ENCODE measurements at regions not wholly inside any gene's neighbourhood (a gene's known extent, or its start where the extent isn't known, plus 50 kb on each side); places are given as distances from the start of the nearest gene placed in this dataset.
"Not testable (repeated sequence)": the region's sequence is repeated elsewhere in the genome, so short reads cannot be mapped to it uniquely, and the experiment has no call there.

DNA sequence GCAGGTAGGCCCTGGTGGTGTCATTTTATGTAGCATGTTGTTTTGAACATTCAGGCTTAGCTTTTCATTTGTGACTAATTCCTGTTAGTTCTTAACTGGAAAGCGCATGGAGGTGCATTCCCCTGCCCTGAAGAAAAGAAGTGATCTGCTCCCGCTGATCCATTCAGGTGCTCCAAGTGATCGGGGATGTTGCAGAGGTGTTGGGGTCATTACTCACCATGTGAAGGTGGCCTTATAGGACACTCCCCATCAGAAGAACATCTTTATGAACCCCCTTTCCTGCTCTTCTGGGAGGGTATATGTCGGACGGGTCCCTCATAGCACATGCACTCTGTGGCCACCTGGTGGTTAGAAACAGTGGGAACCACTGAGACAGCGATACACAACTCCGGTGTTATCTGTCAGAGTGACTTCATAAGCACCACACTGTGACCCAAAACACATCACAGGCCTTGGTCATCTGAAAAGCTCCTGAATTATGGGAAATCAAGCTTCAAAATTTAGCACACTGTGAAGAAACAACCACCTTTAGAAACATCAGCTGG lies 172.5 kb upstream of the NOTCH2NLA start:
- not testable (repeated sequence) for DNase-seq

DNA sequence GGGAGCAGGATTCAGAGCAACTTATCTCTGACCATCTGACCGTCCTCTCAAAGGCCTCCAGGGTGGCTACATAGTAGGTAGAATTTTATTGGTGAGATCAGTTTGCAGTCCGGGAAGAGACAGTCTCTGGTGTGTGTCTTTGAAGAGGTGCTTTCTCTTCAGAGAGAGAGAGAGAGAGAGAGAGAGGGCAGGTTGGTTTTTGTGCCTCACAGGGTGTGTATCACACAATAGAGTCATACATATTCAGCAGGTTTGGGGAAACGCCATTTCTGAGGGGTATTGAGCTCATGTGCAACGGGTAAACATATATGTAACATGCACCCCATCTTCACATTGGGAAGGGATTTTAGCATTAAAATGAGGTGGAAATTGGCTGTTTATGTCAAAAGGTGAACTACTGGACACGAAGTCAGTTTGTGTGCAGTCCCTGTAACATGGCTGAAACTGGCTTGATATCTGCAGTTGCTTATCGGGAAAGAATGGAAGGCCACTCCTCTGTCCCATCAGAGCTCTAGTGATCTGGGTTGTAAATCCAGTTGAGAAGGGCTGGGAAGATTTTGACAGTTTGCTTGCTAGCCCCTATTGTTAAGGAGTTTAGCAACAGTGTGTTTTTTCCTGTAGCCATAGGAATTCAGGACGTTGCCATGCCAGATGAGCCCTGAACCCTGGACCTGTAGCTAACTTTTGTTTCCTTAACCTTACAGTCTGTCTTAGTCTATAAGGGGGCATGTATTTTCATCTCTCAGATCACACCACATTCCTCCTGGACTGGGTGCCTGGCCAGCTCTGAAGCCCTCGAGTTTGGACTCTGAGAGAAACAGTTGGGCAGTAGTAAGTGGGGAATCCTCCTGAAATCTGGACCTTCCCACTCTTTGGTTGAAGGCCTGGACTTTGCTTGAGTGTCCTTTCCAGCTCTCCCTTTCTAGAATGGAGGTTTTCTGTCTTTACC lies 171.6 kb upstream of the NOTCH2NLA start:
- not testable (repeated sequence) for DNase-seq

DNA sequence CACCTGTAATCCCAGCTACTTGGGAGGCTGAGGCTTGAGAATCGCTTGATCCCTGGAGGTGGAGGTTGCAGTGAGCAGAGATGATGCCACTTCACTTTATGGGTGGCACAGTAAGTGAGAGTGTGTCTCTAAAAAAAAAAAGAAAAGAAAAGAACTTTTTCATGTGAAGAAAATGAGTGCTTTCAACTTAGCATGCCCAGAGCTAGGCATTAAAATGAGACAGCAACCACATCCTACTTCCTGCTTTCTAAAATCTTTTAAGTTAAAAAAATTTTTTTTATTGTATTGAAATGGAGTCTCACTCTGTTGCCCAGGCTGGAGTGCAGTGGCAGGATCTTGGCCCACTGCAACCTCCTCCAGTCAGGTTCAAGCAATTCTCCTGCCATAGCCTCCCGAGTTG lies 170.4 kb upstream of the NOTCH2NLA start:
- DNase-seq, result not testable (repeated sequence)

DNA sequence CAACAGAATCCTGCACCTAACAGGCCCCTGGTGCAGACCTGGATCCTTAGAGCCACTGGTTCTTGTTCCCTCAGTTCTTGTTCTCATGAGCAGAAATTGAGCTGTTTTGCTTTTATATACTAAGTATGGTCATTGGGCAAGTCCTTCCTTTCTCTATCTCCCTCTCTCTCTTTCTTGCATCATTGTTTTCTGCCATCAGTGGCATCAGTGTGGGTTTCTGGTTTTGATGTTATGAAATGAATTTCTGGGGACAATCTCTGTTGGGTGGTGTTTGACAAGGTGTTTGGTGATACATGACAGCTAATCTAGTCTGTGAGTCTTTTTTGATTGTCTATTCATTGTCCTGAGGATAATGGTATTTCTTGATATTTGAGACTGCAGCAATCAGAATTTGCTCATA lies 168.0 kb upstream of the NOTCH2NLA start:
- not testable (repeated sequence) for DNase-seq

DNA sequence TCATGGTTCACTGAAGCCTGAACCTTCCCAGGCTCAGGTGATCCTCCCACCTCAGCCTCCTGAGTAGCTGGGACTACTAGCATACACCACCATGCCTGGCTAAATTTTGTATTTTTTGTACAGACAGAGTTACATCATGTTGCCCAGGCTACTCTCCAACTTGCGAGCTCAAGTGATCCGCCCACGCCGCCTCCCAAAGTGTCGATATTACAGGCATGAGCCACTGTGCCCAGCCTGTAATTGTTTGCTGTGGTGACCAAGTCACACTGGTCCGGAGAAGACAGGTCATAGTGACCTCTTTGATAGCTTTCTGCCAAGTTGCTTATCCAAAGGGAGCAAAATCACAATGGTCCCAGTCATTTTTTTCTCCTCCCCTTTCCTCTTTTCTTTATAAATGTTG lies 167.4 kb upstream of the NOTCH2NLA start:
- not testable (repeated sequence) for DNase-seq

DNA sequence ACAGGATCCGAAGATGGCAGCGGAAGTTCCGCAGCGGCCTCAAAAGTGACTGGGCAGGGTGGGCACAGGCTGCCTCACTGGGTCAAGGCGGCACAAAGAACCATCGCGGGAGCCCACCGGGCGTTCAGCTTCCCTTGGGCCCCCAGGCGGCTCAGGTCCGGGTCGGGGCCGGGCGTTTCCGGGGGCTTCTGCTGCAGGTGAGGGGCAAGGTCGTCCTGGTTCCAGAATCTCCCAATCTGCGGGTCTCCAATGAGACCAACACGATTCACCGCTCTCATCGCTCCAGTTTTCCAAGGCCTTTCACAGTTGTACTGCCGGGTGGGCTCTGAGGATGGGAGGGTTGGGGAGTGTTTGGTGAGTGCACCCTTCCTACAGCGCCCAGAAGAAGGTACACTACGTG lies 165.0 kb upstream of the NOTCH2NLA start:
- DNase-seq, result not testable (repeated sequence)

DNA sequence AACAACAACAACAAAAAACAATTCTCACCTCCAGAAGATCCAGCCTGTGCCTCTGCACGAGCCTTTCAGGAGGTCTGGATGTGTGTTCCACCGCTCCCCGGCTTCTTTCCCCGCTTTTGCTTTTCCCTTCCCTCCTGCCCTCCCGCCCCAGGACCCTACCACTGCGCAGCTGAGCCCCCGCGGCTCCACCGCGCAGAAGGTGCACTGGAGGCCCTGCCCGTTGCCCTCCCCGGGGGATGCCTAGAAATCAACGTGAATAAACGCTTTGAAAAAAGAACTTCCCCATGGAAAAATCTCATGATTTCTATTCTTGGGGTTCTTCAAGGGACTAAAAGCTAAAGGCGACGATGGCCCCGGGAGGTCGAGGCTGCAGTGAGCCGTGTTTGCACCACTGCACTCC lies 164.3 kb upstream of the NOTCH2NLA start:
- not testable (repeated sequence) for DNase-seq

DNA sequence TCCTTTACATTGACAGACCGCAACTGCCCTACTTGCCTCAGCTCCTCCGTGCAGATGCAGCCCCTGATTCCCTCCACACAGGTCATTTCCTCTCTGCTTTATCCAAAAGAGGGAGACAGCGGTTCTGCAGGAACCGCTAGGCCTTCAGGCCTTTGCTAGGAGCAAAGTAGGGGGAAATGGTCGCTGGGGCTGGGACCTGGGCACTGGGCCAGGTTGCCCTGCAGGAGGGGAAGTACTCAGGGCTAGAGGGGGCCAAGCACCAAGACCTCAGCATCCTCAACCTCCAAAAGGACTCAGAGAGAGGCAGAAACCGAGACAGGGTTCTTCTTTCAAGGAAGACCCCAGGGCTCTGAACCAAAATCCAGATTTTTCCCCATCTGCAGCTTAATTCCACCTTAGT lies 160.4 kb upstream of the NOTCH2NLA start:
- DNase-seq, result not testable (repeated sequence)

DNA sequence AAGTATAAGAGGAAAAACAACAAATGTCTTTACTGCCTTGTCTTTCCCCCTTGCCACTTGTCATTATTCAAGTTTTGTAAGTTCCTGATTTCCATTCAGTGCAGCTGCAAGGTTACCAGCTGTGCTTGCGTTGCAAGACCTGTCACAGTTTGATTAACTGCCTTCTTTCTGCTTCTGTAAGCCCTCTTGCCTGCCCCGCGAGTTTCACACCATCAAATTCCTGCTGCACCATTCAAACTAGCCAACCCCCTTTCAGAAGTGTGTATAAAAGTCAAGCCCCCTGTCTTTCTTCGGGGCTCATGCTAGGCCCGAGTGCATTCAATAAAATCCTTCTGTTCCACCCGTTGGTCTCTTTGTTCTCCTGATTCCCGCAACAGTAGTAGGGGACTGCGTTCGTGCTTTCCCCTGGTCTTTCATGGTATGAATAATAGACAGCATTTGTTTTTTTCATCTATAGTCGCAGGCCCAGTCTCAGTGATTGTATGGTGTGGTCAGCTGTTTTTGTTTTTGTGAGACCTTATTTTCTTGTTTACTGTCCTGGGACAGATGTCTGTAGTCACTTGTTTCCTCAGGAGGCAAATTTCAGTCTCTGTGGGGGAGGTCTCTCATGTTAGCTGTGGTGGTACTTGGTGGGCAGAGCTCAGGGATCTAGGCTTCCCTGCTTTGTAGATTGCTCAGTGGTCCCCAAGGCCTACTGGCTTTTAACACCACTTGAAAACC lies 159.1 kb upstream of the NOTCH2NLA start:
- DNase-seq, result peak; percentile 32 to 51

DNA sequence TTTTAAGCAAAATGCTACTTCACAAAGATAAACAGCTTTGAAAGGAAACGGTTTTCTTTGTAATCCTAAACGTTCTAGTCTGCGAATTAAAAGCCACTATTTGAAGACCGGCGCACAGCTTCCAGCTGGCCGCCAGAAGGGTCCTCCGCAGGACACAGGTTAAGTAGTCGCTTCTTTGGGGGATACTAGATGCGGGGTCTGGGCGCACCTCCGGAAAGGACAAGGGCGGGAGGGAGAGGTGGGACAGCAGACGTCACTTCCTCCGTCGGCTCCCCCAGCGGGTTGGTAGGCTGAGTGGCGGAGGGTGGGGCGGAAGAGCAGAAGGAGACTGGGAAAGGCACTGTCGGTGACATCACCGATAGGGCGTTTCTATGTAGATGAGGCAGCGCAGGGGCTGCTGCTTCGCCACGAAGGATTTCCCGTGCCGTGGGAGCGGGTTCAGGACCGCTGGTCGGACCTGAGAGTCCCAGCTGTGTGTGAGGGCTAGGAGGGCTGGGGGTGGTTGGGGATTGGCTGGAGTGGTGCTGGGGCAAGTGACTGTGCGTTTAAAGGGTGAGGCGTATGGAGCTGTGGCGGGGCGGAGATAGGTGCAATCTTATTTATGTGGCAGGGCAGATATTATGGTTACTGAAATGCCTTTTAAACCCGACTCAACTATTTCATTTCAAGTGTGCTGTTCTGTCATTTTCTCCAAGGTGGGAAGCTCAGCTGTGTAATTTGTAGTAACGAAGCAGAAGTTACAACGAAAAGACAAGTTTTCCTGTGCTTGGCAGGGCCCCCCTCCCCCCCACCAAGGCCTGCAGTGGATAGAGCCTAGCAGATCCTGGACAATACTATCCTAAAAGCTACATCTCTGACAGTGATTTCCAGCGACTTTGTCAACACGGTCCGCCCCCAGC lies 158.3 kb upstream of the NOTCH2NLA start:
- DNase-seq, result peak; percentile 69 to 86

DNA sequence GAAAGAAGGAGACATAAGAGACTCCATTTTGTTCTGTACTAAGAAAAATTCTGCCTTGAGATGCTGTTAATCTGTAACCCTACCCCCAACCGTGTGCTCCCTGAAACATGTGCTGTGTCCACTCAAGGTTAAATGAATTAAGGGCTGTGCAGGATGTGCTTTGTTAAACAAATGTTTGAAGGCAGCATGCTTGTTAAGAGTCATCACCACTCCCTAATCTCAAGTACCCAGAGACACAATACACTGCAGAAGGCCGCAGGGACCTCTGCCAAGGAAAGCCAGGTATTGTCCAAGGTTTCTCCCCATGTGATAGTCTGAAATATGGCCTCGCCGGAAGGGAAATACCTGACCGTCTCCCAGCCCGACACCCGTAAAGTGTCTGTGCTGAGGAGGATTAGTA lies 152.4 kb upstream of the NOTCH2NLA start:
- not testable (repeated sequence) for DNase-seq

DNA sequence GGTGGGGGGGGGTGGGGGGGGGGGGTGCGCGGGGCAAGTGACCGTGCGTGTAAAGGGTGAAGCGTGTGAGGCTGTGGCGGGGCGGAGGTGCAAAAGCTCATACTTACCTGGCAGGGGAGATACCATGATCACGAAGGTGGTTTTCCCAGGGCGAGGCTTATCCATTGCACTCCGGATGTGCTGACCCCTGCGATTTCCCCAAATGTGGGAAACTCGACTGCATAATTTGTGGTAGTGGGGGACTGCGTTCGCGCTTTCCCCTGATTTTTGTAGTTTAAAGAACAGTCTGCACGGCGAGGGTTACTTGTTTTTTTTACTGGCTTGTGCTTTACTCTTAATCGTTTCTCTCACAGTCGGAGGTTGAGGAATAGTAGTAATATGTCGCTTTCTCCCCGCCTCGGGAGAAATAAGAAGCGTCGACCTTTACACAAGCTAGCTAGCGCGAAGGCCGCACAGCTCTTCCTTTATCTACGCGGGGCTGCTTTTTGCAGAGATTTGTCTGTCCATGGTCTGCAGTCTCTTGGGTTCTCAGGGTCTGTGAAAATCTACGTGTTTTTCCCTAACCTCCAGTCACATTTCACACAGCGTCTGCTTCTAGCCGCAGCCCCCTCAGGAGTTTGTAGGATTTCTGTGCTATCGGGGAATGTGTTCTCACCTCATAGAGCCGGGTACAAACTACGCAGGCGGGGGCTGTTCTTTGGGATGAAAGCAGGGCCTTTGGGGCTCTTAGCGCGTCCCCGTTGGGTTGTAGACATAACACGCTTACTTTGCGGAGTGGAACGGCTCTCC lies 148.1 kb upstream of the NOTCH2NLA start:
- peak; percentile 71 to 83 for DNase-seq

DNA sequence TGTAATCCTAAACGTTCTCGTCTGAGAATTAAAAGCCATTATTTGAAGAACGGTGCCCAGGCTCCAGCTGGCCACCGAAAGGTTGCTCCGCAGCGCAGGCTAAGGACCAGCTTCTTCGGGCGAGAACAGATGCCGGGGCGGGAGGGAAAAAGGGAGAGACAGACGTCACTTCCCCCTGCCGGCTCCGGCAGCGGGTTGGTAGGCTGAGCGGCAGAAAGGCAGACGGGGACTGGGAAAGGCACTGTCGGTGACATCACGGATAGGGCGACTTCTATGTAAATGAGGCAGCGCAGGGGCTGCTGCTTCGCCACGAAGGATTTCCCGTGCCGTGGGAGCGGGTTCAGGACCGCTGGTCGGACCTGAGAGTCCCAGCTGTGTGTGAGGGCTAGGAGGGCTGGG lies 147.5 kb upstream of the NOTCH2NLA start:
- DNase-seq, result peak; percentile 76 to 80

DNA sequence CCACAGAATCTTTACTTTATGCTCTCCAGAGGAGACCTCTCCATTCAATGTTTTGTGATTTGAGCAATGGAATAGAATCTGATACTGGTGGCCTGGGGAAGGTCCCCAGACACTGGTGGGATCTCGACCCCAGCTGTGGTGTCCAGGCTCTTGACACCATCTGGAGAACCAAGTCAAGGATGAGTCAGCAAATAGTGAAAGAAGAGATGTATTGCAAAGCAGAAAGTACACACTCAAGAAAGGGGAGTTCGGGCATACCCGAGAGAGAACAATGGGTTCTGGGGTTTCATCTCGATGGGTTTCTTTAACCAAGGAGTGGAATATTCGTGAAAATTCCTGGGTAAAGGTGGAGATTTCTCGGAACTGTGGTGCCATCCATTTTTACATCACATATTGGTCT lies 146.3 kb upstream of the NOTCH2NLA start:
- not testable (repeated sequence) for DNase-seq

DNA sequence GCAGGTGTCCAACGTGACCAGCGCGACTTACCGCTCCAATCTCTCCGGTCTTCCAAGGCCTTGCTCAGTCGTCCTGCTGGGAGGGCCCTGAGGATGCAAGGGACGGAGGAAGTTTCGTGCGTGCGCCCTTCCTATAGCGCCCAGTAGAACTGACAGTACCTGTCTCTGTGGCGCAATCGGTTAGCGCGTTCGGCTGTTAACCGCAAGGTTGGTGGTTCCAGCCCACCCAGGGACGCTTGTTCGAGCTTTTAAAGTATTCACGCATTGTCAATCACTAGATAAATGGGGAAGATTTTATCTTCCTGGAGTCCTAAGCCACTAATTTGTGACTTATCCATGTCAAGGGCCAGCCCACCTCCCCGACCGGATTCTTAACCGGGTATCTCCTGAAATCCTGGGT lies 141.1 kb upstream of the NOTCH2NLA start:
- peak; percentile 53 to 68 for DNase-seq

DNA sequence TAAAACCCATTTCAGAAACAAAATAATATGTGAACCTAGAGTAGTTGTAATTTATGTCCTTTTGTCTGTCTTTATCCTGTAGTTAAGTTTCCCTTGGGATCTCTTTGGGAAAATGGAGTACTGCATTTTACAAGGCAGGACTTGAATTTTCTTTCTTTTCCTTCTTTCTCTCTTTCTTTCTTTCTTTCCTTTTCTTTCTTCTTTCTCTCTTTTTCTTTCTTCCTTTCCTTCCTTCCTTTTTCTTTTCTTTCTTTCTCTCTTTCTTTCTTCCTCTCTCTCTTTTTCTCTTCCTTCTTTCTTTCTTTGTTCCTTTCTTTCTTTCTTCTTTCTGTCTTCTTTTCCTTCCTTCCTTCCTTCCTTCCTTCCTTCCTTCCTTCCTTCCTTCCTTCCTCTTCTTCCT lies 126.6 kb upstream of the NOTCH2NLA start:
- not testable (repeated sequence) for DNase-seq

DNA sequence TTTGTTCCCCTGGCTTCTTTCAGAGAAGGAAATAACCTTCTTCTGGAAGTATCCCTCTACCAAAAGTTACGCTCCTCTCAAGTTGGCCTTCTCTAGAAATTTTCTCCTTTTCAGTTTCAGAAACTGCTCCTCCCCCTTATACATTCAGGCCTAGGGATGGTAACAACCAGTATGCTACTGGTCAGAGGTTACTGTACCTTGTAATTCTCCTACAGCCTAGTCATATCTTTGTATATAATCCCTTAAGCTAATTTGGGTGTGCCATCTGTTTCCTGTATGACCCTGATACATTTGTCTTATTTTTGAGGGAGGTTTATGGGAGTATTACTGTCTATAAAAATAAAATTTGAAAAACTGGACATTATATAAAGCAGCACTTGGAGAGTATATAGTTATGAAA lies 98.0 kb upstream of the NOTCH2NLA start:
- not testable (repeated sequence) for DNase-seq

DNA sequence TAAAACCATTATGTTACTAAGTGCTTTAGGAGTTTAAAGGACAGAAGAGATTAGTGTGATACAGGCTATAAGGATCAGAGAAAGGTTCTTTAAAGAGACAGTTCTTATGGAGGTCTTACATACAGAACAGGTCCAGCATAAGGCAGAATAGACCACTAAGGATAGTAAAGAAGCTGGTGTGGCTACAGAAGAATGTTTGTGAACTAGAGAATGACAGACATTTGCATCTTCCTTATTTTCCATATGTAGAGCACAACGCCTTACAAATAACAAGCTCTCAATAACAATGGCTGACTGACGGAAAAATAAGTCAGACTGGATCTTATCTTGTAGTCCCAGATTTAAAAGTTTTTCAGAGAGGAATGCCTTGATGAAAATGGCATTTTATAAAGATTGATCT lies 95.6 kb upstream of the NOTCH2NLA start:
- DNase-seq, result not testable (repeated sequence)

DNA sequence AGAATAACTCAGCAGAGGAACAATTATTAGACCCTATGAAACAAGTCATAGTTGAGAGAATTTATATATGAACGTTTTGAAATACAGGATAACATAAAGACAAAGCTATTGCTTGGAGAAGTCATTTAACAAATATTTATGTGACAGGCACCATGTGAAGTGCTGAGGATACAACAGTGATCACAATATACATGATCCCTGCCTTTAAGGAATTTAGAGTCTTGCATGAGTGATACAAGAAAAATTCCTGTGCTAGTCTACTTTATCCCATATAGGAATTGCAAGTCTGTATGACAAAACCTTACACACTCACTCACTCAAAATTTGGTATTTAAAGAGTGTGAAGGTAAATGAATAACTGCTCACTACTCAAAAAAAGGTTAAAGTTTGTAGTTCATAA lies 94.5 kb upstream of the NOTCH2NLA start:
- not testable (repeated sequence) for DNase-seq

DNA sequence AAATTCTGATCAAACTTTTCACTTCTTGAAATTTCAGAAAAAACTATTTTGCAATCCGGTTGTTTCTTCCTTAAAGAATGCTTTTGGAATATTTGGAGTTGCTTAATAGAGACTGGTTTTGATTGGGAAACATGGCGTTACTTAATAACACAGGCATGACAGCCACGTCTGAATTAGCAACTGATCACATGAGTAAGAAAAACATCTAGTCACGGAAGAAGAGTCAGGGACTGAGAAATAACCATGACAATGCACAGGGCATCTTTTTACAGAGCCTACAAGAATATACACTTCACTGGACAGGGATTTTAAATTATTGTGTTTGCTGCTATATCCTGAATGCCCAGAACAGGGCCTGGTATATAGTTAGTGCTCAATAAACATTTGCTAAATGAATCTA lies 94.1 kb upstream of the NOTCH2NLA start:
- not testable (repeated sequence) for DNase-seq

DNA sequence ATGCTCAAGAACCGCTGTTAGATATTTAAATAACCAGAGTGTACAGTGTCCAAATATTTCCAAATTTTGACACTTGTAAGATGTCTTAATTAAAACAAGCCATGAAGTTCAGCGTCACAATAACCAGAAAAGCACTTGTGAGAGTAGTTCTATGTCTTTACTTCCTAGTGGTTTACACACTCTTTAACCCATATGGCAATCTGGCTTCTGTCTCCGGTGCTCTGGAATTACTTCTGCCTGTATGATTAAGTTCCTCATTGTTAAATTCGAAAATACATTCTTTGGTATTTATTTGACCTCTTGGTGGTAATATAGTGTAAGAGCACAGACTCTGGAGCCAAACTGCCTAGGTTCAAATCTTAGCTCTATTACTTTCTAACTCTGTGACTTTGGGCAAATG lies 89.9 kb upstream of the NOTCH2NLA start:
- DNase-seq, result not testable (repeated sequence)

DNA sequence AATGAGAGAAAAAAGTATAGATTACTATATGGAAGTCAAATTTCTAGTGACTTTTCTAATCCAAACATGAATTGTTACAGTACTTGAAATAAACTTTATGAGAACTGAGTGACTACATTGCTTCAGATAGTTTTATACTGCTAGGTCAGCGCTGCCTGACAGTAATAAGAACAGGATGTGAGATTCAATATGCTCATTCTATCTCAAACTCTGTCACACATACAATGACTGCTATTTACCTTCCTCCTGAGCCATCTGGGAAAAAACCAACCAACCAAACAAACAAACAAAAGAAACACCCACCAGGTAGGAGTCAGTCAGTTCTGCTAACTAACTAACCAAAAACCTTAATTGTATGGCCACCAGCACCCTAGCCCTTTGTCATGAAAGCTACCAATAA lies 89.0 kb upstream of the NOTCH2NLA start:
- DNase-seq, result not testable (repeated sequence)

Measured in stimulated activated CD4-positive, alpha-beta T cell treated with anti-CD3 and anti-CD28 coated beads, Interleukin-2, amount 100 ng/mL, for 24 hours (primary cell).